GM21447 (cell line): ENCODE measurements at regions not wholly inside any gene's neighbourhood (a gene's known extent, or its start where the extent isn't known, plus 50 kb on each side); places are given as distances from the start of the nearest gene placed in this dataset.

Experiments
- ATAC-seq: cut with Tn5 transposase; IDR thresholded peaks from one replicate; pipeline ENCODE4 v1.9.1; 2021; ENCODE audit not compliant: unreplicated experiment

GRCh38 chr2:193980599-193980998 lies 1676.4 kb upstream of the SLC39A10 start:
- ATAC-seq: no peak

- ATAC-seq: no peak
Observed at GRCh38 chr2:193973781-193974180, 1683.2 kb upstream of the SLC39A10 start.

GRCh38 chr2:193966590-193966989 lies 1690.4 kb upstream of the SLC39A10 start:
- ATAC-seq: no peak

DNA sequence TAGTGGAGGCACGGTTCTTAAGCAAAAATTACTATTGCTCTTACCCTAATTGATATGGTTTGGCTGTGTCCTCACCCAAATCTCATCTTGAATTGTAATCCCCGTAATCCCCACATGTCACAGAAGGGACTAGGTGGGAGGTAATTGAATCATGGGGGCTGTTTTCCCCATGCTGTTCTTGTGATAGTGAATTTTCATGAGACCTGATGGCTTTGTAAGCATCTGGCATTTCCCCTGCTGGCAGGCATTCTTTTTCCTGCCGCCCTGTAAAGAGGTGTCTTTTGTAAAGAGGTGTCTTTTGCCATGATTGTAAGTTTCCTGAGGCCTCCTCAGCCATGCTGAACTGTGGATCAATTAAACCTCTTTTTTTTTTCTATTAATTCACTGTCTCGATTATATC lies 1691.8 kb upstream of the SLC39A10 start:
- ATAC-seq: no peak

GRCh38 chr2:193963472-193964119 lies 1693.4 kb upstream of the SLC39A10 start:
- ATAC-seq: no peak

DNA sequence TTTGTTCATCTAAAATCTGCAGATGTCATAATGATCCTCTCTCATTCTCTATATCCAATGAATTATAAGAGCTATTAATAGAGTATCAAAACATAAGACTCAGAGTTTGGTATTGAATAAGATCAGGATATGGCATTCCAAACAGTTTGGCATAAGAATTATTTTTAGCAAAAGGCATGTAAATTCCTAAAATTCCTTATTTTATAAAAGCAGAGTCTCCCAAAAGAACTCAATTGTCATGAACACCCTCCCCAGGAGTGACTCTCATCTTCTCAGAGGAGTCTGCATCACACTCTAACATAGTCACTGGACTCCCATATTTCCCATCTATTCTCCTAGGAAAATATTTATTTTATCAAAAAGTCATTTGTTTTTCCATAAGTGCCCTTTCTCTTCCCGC lies 1710.2 kb upstream of the SLC39A10 start:
- no peak for ATAC-seq

DNA sequence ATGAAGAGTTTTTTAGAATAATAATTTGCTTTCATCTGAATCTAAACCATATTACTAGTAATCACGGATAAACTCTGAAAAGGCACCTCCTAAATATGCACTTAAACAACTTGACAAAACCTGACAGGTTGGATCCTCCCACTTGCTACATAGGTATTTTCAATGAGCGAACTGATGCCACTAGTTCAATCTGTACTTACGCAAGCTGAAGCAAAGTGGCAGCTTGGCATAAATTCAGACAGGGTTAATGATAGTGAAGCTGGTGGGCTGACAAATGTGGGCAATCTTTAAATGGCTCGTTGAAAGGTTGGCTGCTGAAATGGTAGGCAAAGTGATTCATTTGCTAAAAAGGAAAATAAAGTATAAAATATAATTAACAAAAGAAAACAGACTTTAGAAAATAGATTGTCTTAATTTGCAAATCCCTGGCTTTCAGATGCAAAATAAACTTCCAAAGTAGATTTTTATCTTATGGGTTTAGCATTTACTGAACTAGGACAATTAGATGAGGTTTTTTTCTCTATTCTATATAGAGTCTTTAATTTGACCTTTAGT lies 1713.5 kb upstream of the SLC39A10 start:
- ATAC-seq: no peak

DNA sequence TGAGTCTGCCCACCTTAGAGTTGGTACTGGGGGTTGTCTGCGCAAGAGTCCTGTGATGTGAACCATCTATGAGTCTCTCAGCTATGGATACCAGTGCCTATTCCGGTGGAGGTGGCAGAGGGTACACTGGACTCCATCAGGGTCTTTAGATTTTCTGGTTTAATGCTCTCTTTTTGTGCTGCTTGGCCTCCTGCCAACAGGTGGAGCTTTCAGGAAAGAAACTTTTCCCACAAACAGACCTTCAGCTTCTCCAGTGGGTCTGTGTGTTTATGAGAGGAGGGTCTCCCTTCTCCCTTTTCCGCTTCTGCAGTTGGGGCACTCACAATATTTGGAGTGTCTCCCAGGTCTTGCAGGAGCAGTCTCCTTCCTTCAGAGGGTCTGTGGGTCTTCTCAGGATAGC lies 1721.9 kb upstream of the SLC39A10 start:
- ATAC-seq: no peak

DNA sequence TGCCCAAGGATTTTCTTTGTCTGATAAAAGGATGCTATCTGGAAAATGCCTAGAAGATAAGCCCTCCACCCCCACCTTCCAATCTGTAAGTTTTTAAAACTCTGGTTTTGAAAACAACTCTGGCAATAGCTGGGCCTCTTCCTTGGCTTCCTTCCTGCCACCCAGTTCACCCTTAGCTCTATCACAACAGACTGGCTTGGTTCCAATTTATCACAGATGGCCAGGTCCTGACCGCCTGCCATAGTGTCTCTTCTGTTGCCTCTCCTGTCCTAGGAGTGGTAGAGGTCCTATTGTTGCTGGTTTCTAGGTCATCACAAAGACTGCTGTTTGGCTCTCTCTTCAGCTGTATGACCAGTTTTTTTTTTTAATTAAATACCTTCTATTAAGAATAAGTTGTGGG lies 1727.9 kb upstream of the SLC39A10 start:
- no peak for ATAC-seq

GRCh38 chr2:193907561-193907960 lies 1712.8 kb upstream of the TMEFF2 start:
- ATAC-seq: no peak

GRCh38 chr2:193900292-193900691 lies 1705.6 kb upstream of the TMEFF2 start:
- no peak for ATAC-seq

DNA sequence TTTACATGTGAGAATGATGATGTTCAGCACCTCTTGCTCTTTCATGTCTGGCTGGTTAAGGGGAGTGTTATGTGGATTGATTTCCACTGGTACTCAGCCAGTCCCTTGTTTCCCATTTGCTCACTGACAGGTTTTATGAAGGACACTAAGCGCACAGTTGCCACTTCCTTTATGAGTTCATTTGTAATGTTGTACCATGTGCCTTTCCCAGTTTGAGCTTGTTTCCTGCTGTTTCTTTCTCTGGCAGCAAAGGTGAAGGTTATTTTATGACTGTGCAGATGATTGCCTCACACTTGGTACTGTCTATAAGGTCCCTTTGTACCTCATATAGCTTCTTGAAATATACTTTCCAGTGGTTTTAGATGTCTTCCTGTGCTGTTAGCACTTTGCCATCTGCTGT lies 1700.5 kb upstream of the TMEFF2 start:
- no peak for ATAC-seq

GRCh38 chr2:193894081-193894480 lies 1699.3 kb upstream of the TMEFF2 start:
- ATAC-seq: no peak

DNA sequence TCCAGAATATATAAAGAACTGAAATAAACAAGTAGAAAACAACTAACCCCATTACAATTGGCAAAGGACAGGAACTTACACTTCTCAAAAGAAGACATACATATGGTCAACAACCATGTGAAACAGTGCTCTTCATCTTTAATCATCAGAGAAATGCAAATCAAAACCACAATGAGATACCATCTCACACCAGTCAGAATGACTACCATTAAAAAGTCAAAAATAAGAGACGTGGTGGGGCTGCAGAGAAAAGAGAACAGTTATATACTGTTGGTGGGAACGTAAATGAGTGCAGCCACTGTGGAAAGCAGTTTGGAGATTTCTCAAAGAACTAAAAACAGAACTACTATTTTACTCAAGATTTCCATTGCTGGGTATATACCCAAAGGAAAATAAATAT lies 1696.3 kb upstream of the TMEFF2 start:
- ATAC-seq: no peak

- no peak for ATAC-seq
Observed at GRCh38 chr2:193885419-193885818, 1690.7 kb upstream of the TMEFF2 start.

- no peak for ATAC-seq
Observed at GRCh38 chr2:193883820-193884219, 1689.1 kb upstream of the TMEFF2 start.

DNA sequence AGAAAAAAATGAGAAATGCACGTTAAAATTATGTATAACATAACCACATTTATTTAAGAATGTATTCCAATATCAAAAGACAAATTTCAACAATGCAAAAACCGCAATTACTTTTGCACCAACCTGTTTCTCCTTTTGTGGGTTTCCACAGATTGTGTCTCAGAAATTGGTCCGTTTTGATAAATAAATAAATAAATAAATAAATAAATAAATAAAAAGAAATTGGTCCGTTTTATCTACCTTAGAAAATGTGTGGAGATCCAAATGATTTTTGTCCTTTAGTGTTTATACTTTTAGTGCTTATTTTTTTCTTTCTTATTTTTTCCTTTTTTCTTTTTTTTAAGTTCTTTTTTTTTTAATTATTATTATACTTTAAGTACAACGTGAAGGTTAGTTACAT lies 1682.2 kb upstream of the TMEFF2 start:
- no peak for ATAC-seq

GRCh38 chr2:193869564-193869963 lies 1674.8 kb upstream of the TMEFF2 start:
- ATAC-seq: no peak

GRCh38 chr2:193868833-193869232 lies 1674.1 kb upstream of the TMEFF2 start:
- no peak for ATAC-seq

GRCh38 chr2:193868132-193868531 lies 1673.4 kb upstream of the TMEFF2 start:
- ATAC-seq: no peak

DNA sequence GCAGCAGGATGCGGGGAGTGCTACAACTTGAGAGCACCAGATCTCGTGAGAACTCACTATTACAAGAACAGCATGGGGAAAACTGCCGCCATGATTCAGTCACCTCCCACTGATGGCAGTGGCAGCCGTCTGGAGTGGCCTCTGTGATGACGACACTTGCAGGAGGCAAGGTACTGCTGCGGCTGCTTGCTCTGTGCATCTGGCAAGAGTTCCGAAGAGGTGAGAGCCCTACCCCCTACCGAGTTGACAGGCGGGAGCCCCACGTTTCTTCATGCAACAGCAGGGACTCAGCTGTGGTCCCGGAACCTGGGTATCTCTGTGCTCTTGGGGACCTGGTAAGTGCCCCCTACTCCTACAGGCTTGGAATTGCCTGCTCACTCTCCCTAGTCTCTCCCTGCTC lies 1672.7 kb upstream of the TMEFF2 start:
- ATAC-seq: no peak

GRCh38 chr2:193861557-193861956 lies 1666.8 kb upstream of the TMEFF2 start:
- ATAC-seq: no peak

DNA sequence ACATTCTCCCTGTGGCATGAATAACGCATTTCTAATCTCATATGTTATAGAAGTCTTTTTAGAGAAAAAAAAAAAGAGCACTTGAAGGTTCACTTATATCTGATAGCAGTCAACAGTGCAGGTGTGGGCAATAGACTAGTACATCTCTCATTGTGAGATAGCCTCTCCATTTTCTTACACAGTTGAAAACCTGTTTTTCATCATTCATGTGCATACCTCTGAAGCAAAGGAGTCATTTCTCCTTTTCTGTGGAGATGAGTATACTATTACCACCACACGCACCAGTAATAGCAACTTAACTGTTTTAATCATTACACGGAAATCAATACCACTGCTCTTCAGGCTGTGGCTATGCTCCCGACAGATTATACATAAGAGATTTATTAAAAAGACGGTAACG lies 1653.3 kb upstream of the TMEFF2 start:
- ATAC-seq: no peak
